ENCODE measurements at regions not wholly inside any gene's neighbourhood (a gene's known extent, or its start where the extent isn't known, plus 50 kb on each side); places are given as distances from the start of the nearest gene placed in this dataset.

DNA sequence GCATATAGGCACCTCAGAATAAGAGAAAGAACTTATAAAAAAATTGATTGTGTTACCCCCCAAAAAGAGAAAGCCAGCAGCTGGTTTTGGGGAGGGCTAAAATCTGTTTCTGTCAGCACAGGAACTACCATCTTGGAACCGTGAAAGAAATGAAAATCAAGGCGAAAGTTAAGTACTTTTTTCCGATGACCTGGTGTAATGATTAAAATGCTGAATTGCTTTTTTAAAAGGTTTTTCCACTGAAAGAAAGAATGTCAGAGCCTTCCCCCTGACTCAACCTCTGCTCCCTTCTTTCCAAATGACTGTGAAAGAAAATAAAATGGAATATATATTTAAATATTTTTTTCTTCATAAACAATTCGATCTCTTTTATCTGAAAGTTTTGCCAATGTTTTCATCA, 570.5 kb upstream of the CFAP20DC start:
- H3K27ac ChIP-seq = no peak overlapping the region
- DNase-seq (ENCODE audit: low spot score) = no peak
- no peak overlapping the region for H3K4me3 ChIP-seq
- TF ChIP-seq, protein P1, sequence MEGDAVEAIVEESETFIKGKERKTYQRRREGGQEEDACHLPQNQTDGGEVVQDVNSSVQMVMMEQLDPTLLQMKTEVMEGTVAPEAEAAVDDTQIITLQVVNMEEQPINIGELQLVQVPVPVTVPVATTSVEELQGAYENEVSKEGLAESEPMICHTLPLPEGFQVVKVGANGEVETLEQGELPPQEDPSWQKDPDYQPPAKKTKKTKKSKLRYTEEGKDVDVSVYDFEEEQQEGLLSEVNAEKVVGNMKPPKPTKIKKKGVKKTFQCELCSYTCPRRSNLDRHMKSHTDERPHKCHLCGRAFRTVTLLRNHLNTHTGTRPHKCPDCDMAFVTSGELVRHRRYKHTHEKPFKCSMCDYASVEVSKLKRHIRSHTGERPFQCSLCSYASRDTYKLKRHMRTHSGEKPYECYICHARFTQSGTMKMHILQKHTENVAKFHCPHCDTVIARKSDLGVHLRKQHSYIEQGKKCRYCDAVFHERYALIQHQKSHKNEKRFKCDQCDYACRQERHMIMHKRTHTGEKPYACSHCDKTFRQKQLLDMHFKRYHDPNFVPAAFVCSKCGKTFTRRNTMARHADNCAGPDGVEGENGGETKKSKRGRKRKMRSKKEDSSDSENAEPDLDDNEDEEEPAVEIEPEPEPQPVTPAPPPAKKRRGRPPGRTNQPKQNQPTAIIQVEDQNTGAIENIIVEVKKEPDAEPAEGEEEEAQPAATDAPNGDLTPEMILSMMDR (IDR thresholded peaks at IDR 0.05) = no peak

DNA sequence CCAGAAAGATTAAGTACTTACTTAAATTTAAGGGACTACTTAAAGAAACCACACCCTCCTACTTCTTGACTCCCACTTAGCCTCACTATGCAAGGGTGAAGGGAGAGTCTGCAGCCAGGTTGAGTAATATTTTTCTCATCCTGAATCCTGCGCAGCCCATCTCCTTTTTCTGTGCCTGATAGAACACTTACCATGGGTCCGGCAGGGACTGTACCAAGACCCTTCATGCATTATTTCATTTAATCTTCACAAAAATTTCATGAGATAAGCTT, 562.6 kb upstream of the CFAP20DC start:
- no peak for DNase-seq (ENCODE audit: low spot score)
- TF ChIP-seq, protein P1 (IDR thresholded peaks at IDR 0.05) = no peak

DNA sequence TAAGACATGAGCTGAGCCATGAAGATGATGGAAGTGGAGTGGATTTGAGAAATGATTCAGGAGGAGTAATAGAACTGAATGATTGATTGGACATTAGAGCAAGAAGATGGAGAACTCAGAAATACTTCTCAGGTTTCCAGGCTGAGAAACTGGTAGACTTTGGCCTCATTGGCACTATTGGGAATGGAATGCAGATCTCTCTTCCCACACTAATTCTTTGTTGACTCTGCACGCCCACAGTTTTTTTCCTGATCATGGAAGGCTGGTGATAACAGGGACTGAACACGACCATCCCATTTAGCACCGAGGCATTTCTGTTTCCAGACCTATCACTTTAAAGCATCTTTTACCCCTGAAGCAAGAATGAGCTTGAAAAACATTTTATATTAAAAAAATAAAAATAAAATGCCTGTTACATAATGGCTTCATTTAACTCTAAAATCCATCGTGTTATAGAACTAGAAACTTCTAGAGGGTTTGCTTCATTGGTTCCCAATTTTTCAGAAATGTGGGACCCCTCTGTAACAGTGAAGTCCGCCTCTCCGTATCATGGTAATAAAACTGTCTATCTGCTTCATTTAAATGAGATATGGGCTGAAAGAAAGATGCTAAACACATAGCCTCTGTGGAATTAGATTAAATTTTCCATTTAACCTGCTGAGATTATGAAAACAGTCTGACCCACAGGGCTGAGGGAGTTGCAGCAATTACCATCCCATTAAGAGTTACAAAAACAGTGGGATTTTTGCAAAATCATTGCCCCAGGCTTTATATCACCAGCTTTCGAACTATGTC, 562.0 kb upstream of the CFAP20DC start:
- TF ChIP-seq, protein P1 (IDR thresholded peaks at IDR 0.05) = no peak
- Histone ChIP-seq H3K27ac (no peak overlapping the region), H3K4me3 (no peak overlapping the region)
- no peak for DNase-seq (ENCODE audit: low spot score)

More for the DNA sequence above, 562.6 kb upstream of the CFAP20DC start:
- Histone ChIP-seq H3K27ac (no peak overlapping the region), H3K4me3 (no peak overlapping the region)

DNA sequence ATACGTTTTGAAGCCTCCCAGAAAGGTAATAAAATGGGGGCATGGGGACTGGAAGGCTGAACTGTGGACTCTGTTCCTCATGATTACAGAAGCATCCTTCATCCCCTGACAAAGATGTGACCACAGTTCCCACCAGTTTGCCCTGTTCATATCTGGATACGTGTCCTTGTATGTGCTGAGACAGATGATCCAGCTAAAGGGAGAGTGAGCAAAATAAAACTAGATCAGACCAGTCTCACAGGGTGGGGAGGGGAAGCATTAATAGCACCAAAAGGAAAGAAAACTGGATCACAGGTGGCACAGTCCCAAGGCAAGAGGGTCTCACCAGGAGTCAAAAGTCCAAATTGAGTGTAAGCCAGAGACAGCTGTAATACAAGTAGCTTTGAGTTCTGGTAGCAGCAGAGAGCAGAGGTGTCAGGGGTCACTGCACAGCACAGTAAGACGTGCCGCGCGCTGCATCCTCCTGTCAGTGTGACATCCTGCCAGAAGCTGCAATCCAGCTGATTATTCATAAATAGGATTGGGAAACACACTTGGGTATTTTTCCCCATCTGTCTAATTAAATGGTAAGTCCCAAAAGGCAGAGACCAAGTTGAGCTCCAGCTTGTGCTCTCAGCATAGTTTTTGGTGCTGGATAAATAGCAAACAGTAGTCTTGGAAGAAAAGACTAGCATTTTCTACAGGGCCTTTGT, 560.0 kb upstream of the CFAP20DC start:
- Histone ChIP-seq H3K27ac (no peak overlapping the region), H3K4me3 (no peak overlapping the region)
- TF ChIP-seq, protein P1 (IDR thresholded peaks at IDR 0.05) = no peak
- DNase-seq (ENCODE audit: low spot score) = no peak

DNA sequence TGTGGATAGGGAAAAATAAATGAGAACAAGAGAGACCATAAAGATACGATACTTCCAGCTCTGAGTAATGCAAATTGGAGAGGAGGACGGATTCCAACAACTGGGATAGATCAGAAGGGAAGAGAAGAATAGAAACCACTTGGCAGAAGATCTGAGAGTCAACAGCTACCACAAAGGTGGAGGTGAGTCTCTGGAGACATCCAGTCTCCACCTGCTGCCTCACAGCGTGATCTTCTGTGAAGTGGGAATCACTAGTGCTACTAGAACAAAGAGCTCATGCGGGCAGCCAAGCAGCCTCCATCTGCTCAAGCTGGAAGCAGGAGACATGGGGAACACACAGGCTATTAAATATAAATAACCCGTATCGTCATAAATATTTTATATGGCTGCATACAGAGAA, 558.5 kb upstream of the CFAP20DC start:
- no peak overlapping the region for H3K27ac ChIP-seq
- TF ChIP-seq, protein P1 (IDR thresholded peaks at IDR 0.05) = no peak

DNA sequence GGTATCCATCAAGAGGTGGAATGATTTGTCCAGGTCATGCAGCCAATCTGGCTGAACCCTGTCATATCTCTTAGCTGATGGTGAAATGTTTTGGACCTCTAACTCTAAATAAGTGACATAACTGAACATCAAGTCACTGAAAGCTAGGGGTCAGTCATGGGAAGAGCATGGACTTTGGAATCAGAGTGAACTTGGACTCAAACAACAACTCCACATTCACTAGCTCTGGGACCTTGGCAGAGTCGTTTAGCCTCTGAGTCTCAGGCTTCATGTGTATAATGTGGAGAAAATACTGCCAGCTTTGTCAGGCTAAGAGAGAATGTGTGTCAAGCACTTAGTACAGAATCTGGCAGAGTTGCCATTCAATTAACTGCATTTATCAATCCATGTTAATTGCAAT, 557.8 kb upstream of the CFAP20DC start:
- Histone ChIP-seq H3K27ac (no peak overlapping the region), H3K4me3 (no peak overlapping the region)
- DNase-seq (ENCODE audit: low spot score) = no peak
- TF ChIP-seq, protein P1 (IDR thresholded peaks at IDR 0.05) = no peak

More for the DNA sequence above, 558.5 kb upstream of the CFAP20DC start:
- DNase-seq (ENCODE audit: low spot score) = no peak
- H3K4me3 ChIP-seq = no peak overlapping the region
